Kidney epithelial cell (primary cell): ENCODE measurements at regions not wholly inside any gene's neighbourhood (a gene's known extent, or its start where the extent isn't known, plus 50 kb on each side); places are given as distances from the start of the nearest gene placed in this dataset.

Experiments
- DNase-seq: peaks from one replicate; pipeline ENCODE4 v3.0.0-alpha.2; 2010; ENCODE audit warnings: low read depth
- H3K27me3 ChIP-seq: 2 replicates; pipeline ENCODE4 v1.6.0; 2011; ENCODE audit warnings: low read length; ENCODE audit not compliant: control insufficient read depth, insufficient read depth
- H3K36me3 ChIP-seq: 2 replicates; pipeline ENCODE4 v1.5.1; 2011; ENCODE audit warnings: low read length; ENCODE audit not compliant: control insufficient read depth, insufficient read depth
- H3K4me3 ChIP-seq: 2 replicates; pipeline ENCODE4 v1.5.1; 2011; ENCODE audit warnings: low read depth, mild to moderate bottlenecking, control low read depth, low read length
- CTCF ChIP-seq: IDR thresholded peaks from 2 replicates; pipeline ENCODE4 v1.5.1; 2011; ENCODE audit warnings: mild to moderate bottlenecking, moderate library complexity, low read length, control low read depth, inconsistent platforms; ENCODE audit not compliant: insufficient read depth, poor library complexity, severe bottlenecking

- H3K4me3 ChIP-seq = no peak overlapping the region
- H3K36me3 ChIP-seq = no peaks in the 10 kb centered on the region
- no peak for TF ChIP-seq CTCF
- DNase-seq = peak; percentile 74
- H3K27me3 ChIP-seq = no peaks in the 10 kb centered on the region
These were observed 105.2 kb upstream of the ATF7IP start for GRCh38 chr12:14260011-14260993.

- H3K4me3 ChIP-seq = no peak overlapping the region
- H3K36me3 ChIP-seq = no peaks in the 10 kb centered on the region
- DNase-seq = no peak
- H3K27me3 ChIP-seq = no peaks in the 10 kb centered on the region
- TF ChIP-seq CTCF = no peak
These were observed 104.4 kb upstream of the ATF7IP start for GRCh38 chr12:14261096-14261495.

- DNase-seq = no peak
- Histone ChIP-seq H3K4me3 (no peak overlapping the region), H3K36me3 (no peaks in the 10 kb centered on the region), H3K27me3 (no peaks in the 10 kb centered on the region)
- no peak for TF ChIP-seq CTCF
These were observed 103.6 kb upstream of the ATF7IP start for GRCh38 chr12:14261861-14262260.

GRCh38 chr12:14262771-14263511, 102.5 kb upstream of the ATF7IP start:
- no peaks in the 10 kb centered on the region for H3K36me3 ChIP-seq
- TF ChIP-seq CTCF = no peak
- H3K27me3 ChIP-seq = no peaks in the 10 kb centered on the region
- H3K4me3 ChIP-seq = no peak overlapping the region
- no peak for DNase-seq

GRCh38 chr12:14263742-14264141, 101.7 kb upstream of the ATF7IP start:
- no peak for DNase-seq
- no peaks in the 10 kb centered on the region for H3K27me3 ChIP-seq
- H3K4me3 ChIP-seq = no peak overlapping the region
- H3K36me3 ChIP-seq = no peaks in the 10 kb centered on the region
- no peak for TF ChIP-seq CTCF
